GM23338 (cell line): ENCODE measurements at regions not wholly inside any gene's neighbourhood (a gene's known extent, or its start where the extent isn't known, plus 50 kb on each side); places are given as distances from the start of the nearest gene placed in this dataset.

ENCODE experiments used
- ATAC-seq: fragments of 200-7000 bp; cut with Tn5 transposase; 3 replicates; pipeline ENCODE4 v1.9.1; 2020
- DNase-seq: peaks from one replicate; pipeline ENCODE4 v3.0.0-alpha.2; 2015; ENCODE audit warnings: low spot score
- H2AFZ ChIP-seq: fragments of 200-600 bp; sonication (generic); 2 replicates; pipeline ENCODE4 v1.8.0; 2016; ENCODE audit warnings: antibody characterized with exemption, mild to moderate bottlenecking, moderate library complexity
- H3F3A ChIP-seq: fragments of 200-600 bp; sonication (generic); replicated peaks from 2 replicates; pipeline ENCODE4 v1.8.0; 2017; ENCODE audit warnings: antibody characterized with exemption, mixed run types, low read depth
- H3K27ac ChIP-seq: fragments of 200-600 bp; sonication (generic); 2 replicates; pipeline ENCODE4 v1.6.1; 2016; ENCODE audit warnings: low read depth
- H3K27me3 ChIP-seq: fragments of 200-600 bp; sonication (generic); 2 replicates; pipeline ENCODE4 v1.8.0; 2016; ENCODE audit warnings: mild to moderate bottlenecking, mixed run types, moderate library complexity; ENCODE audit not compliant: insufficient read depth
- H3K36me3 ChIP-seq: fragments of 200-600 bp; sonication (generic); 2 replicates; pipeline ENCODE4 v1.8.0; 2016; ENCODE audit warnings: mild to moderate bottlenecking; ENCODE audit not compliant: insufficient read depth
- H3K4me1 ChIP-seq: fragments of 200-600 bp; sonication (generic); 2 replicates; pipeline ENCODE4 v1.8.0; 2016; ENCODE audit warnings: mild to moderate bottlenecking, moderate library complexity; ENCODE audit not compliant: insufficient read depth
- H3K4me2 ChIP-seq: fragments of 200-600 bp; sonication (generic); 2 replicates; pipeline ENCODE4 v1.7.1; 2017; ENCODE audit warnings: mixed run types
- H3K4me3 ChIP-seq: fragments of 200-600 bp; sonication (generic); 2 replicates; pipeline ENCODE4 v1.6.1; 2016; ENCODE audit warnings: mixed run types
- H3K79me2 ChIP-seq: fragments of 200-600 bp; sonication (generic); replicated peaks from 2 replicates; pipeline ENCODE4 v1.8.0; 2017; ENCODE audit warnings: mild to moderate bottlenecking; ENCODE audit not compliant: insufficient read depth
- H3K9me2 ChIP-seq: fragments of 200-600 bp; sonication (generic); 2 replicates; pipeline ENCODE4 v1.8.0; 2017; ENCODE audit not compliant: insufficient read depth
- H4K20me1 ChIP-seq: fragments of 200-600 bp; sonication (generic); replicated peaks from 2 replicates; pipeline ENCODE4 v1.8.0; 2017; ENCODE audit warnings: mild to moderate bottlenecking; ENCODE audit not compliant: insufficient read depth
- H3K27ac Mint-ChIP-seq: 2 replicates; pipeline ENCODE4 v1.8.0; 2020; ENCODE audit warnings: inconsistent platforms, mild to moderate bottlenecking, moderate library complexity, mixed read lengths
- H3K27me3 Mint-ChIP-seq: 3 replicates; pipeline ENCODE4 v1.8.0; 2022; ENCODE audit warnings: low read depth, mild to moderate bottlenecking, moderate library complexity, mixed read lengths, inconsistent platforms; ENCODE audit not compliant: insufficient read depth, poor library complexity
- H3K36me3 Mint-ChIP-seq: 3 replicates; pipeline ENCODE4 v1.8.0; 2021; ENCODE audit warnings: low read depth, mild to moderate bottlenecking, inconsistent platforms, moderate library complexity, mixed read lengths
- H3K4me1 Mint-ChIP-seq: 3 replicates; pipeline ENCODE4 v1.8.0; 2020; ENCODE audit warnings: mild to moderate bottlenecking, inconsistent platforms, mixed read lengths
- H3K4me3 Mint-ChIP-seq: 3 replicates; pipeline ENCODE4 v1.8.0; 2021; ENCODE audit warnings: moderate library complexity, mild to moderate bottlenecking, inconsistent platforms, mixed read lengths
- H3K9me3 Mint-ChIP-seq: 3 replicates; pipeline ENCODE4 v1.8.0; 2020; ENCODE audit warnings: moderate library complexity, mild to moderate bottlenecking, inconsistent platforms, mixed read lengths
- CREB1 ChIP-seq: fragments of 250-450 bp; sonication (Bioruptor Pico); IDR thresholded peaks from 2 replicates; pipeline ENCODE4 v1.5.0; 2020; ENCODE audit warnings: low read depth, mild to moderate bottlenecking, moderate library complexity
- CTCF ChIP-seq, 2 experiments: fragments of 200-600 bp in 1 of 2; sonication (generic) in 1 of 2; conservative IDR thresholded peaks; 2 replicates each; pipeline versions ENCODE4 v1.5.1 to v1.6.1; 2016 to 2017; ENCODE audit warnings: antibody characterized with exemption in 2 of 2, low read depth in 2 of 2, mild to moderate bottlenecking in 2 of 2, moderate library complexity in 1 of 2
- ETS1 ChIP-seq: IDR thresholded peaks from 2 replicates; pipeline ENCODE4 v1.6.1; 2016; ENCODE audit warnings: antibody characterized with exemption
- EZH2 ChIP-seq: fragments of 200-600 bp; sonication (generic); IDR thresholded peaks from one replicate; pipeline ENCODE4 v1.8.0; 2017; ENCODE audit warnings: antibody characterized with exemption, mild to moderate bottlenecking, low read depth; ENCODE audit not compliant: unreplicated experiment
- EZH2phosphoT487 ChIP-seq: fragments of 200-600 bp; sonication (generic); IDR thresholded peaks from one replicate; pipeline ENCODE4 v1.8.1; 2018; ENCODE audit warnings: antibody characterized with exemption; ENCODE audit not compliant: unreplicated experiment
- JUNB ChIP-seq: IDR thresholded peaks from one replicate; pipeline ENCODE4 v1.6.1; 2016; ENCODE audit warnings: antibody characterized with exemption; ENCODE audit not compliant: unreplicated experiment
- POLR2AphosphoS5 ChIP-seq: IDR thresholded peaks from 2 replicates; pipeline ENCODE4 v1.6.1; 2016; ENCODE audit warnings: antibody characterized with exemption, low read depth
- STAT1 ChIP-seq: IDR thresholded peaks from one replicate; pipeline ENCODE4 v1.6.1; 2016; ENCODE audit warnings: antibody characterized with exemption; ENCODE audit not compliant: unreplicated experiment
- ZNF114 ChIP-seq: fragments of 250-450 bp; sonication (Bioruptor Pico); IDR thresholded peaks from 2 replicates; pipeline ENCODE4 v1.5.0; 2020; ENCODE audit warnings: mild to moderate bottlenecking, moderate library complexity
- ZNF462 ChIP-seq: fragments of 250-450 bp; sonication (Bioruptor Pico); IDR thresholded peaks from 2 replicates; pipeline ENCODE4 v1.5.0; 2020; ENCODE audit warnings: mild to moderate bottlenecking, moderate library complexity
- TF ChIP-seq, protein P1 (sequence below): IDR thresholded peaks from one replicate; pipeline ENCODE4 v1.6.1; 2018; ENCODE audit warnings: antibody characterized with exemption; ENCODE audit not compliant: unreplicated experiment

GRCh38 chr4:33061727-33062126 is 2341.6 kb downstream of the PCDH7 start (continued):
- TF ChIP-seq ZNF462 (no peak), ZNF114 (no peak), EZH2 (no peak), ETS1 (no peak), STAT1 (no peak)

DNA sequence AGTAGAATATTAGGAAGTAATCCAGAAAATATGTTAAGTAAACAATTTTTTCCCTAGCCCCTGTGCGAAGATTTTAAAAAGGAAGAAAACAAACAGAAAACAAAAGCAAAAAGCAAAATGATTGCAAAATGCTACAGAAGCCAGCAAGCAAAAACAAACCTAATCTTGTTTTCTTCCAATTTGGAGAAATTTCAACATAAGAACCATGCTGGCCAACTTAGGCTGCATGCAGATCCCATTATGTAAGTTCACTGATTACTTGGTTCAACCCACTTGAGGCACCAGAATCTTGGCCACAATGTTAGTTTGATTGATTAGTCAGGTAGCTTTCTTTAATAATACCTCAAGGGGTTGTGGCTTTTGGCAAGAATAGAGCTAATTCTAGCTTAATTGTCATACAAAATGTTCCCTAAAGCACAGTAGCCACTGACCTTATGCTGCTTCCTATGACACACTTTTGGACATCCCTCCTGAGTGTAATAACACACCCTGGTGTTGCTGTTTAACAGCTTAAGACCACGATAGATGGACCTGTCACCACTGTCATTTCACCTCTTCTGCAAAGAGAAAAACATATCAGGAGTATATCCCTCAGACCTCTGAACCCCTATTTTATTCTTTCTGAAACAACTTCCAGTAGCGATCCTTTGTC is 2342.1 kb downstream of the PCDH7 start:
- Mint-ChIP-seq H3K4me1 (peaks cover 9% of the 10 kb centered on the region; the same call in 2 of the 3 replicates), H3K4me3 (no peak overlapping the region), H3K36me3 (no peaks in the 10 kb centered on the region), H3K27me3 (peaks cover 1% of the 10 kb centered on the region), H3K27ac (no peak overlapping the region), H3K9me3 (no peaks in the 10 kb centered on the region)
- Histone ChIP-seq H3K4me3 (no peak overlapping the region), H4K20me1 (no peaks in the 10 kb centered on the region), H3K4me1 (peaks cover 10% of the 10 kb centered on the region; the same call in 1 of the 2 replicates), H2AFZ (no peak overlapping the region), H3K79me2 (no peaks in the 10 kb centered on the region), H3K9me2 (no peaks in the 10 kb centered on the region), H3K27ac (no peak overlapping the region), H3K27me3 (no peaks in the 10 kb centered on the region), H3K36me3 (no peaks in the 10 kb centered on the region), H3F3A (no peaks in the 10 kb centered on the region), H3K4me2 (no peak overlapping the region)
- no peak for ATAC-seq
- DNase-seq = no peak
- no peak for TF ChIP-seq JUNB
- no peak for TF ChIP-seq CREB1 (CRISPR knock-in tag)
- TF ChIP-seq POLR2AphosphoS5 = no peak
- no peak for TF ChIP-seq EZH2phosphoT487
- TF ChIP-seq, protein P1, sequence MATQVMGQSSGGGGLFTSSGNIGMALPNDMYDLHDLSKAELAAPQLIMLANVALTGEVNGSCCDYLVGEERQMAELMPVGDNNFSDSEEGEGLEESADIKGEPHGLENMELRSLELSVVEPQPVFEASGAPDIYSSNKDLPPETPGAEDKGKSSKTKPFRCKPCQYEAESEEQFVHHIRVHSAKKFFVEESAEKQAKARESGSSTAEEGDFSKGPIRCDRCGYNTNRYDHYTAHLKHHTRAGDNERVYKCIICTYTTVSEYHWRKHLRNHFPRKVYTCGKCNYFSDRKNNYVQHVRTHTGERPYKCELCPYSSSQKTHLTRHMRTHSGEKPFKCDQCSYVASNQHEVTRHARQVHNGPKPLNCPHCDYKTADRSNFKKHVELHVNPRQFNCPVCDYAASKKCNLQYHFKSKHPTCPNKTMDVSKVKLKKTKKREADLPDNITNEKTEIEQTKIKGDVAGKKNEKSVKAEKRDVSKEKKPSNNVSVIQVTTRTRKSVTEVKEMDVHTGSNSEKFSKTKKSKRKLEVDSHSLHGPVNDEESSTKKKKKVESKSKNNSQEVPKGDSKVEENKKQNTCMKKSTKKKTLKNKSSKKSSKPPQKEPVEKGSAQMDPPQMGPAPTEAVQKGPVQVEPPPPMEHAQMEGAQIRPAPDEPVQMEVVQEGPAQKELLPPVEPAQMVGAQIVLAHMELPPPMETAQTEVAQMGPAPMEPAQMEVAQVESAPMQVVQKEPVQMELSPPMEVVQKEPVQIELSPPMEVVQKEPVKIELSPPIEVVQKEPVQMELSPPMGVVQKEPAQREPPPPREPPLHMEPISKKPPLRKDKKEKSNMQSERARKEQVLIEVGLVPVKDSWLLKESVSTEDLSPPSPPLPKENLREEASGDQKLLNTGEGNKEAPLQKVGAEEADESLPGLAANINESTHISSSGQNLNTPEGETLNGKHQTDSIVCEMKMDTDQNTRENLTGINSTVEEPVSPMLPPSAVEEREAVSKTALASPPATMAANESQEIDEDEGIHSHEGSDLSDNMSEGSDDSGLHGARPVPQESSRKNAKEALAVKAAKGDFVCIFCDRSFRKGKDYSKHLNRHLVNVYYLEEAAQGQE = no peak
- no peak for TF ChIP-seq ETS1
- TF ChIP-seq CTCF (conservative IDR thresholded peaks at IDR 0.05; ENCODE audit: low read depth in 2 of 2) = no peak
- no peak for TF ChIP-seq EZH2
- TF ChIP-seq ZNF114 = no peak
